ENCODE measurements at regions not wholly inside any gene's neighbourhood (a gene's known extent, or its start where the extent isn't known, plus 50 kb on each side); places are given as distances from the start of the nearest gene placed in this dataset.

- TF ChIP-seq, protein P1, sequence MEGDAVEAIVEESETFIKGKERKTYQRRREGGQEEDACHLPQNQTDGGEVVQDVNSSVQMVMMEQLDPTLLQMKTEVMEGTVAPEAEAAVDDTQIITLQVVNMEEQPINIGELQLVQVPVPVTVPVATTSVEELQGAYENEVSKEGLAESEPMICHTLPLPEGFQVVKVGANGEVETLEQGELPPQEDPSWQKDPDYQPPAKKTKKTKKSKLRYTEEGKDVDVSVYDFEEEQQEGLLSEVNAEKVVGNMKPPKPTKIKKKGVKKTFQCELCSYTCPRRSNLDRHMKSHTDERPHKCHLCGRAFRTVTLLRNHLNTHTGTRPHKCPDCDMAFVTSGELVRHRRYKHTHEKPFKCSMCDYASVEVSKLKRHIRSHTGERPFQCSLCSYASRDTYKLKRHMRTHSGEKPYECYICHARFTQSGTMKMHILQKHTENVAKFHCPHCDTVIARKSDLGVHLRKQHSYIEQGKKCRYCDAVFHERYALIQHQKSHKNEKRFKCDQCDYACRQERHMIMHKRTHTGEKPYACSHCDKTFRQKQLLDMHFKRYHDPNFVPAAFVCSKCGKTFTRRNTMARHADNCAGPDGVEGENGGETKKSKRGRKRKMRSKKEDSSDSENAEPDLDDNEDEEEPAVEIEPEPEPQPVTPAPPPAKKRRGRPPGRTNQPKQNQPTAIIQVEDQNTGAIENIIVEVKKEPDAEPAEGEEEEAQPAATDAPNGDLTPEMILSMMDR (IDR thresholded peaks at IDR 0.05; ENCODE audit: low read depth, low read length) = no peak
- Histone ChIP-seq H3K27me3 (no peaks in the 10 kb centered on the region), H3K9me3 (no peaks in the 10 kb centered on the region), H3K4me3 (ENCODE audit: low read depth, low read length) (no peak overlapping the region), H3K36me3 (no peaks in the 10 kb centered on the region), H3K4me1 (no peaks in the 10 kb centered on the region)
- DNase-seq = no peak
Measured at GRCh38 chr12:69073035-69073434, 140.1 kb upstream of the CPM start.

DNA sequence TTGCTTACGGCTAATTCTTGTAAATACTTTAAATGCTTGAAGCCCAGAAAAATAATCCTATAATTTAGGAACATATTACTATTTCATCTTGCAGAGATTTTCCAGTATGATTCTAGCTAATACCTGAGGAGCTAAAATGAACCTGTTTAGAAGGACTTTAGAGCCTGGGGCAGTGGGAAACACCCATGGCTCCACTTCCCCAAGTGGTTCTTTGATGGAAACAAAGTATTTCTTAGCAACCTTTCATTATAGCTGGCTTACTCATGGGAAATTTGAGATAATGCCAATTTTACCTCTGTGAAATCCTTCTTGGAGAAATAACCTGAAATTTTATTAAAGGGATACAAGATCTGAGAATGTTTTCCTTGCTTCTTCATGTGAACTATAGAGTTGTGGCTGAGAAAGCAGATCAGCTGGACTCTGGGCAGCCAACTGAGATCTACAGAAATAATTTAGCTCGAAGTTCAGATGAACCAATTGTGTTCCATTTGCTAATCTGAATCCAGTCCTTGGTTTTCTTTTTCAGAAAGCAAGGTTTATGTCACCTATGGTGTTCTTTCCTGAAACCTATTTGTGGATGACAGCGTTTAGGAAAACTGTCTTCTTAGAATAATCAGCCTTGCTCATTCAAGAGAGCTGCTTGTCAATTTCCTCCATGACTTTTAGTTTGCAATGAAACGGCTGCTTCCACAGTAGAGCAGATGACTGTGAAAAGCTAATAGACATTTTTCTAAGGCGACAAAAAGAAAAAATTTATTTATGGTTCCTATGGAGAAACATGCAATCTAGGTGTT is 141.8 kb upstream of the CPM start:
- TF ChIP-seq, protein P1 (IDR thresholded peaks at IDR 0.05; ENCODE audit: low read depth, low read length) = no peak
- Histone ChIP-seq H3K36me3 (no peaks in the 10 kb centered on the region), H3K4me1 (no peaks in the 10 kb centered on the region), H3K27me3 (no peaks in the 10 kb centered on the region), H3K4me3 (ENCODE audit: low read depth, low read length) (no peak overlapping the region), H3K9me3 (no peaks in the 10 kb centered on the region)
- DNase-seq = no peak

DNA sequence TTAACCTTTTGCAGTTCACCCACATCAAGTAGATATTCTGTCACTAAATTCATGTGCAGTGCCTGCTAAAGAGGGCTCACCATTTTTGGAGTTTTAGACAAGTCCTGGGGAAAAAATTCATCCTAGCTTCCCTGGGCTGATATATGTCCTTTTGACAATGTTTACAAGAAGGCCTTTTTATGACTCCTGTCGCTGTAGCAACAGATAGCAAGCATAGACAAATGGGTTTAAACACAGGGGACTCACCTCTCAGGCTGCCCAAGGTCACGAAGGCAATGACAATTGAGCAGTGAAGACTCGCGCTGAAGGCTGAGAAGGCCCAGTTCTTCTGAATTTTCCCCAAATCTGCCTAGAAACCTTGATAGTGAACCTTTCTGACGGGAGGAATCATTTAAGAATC is 150.7 kb upstream of the CPM start:
- Histone ChIP-seq H3K4me3 (ENCODE audit: low read depth, low read length) (no peak overlapping the region), H3K4me1 (no peaks in the 10 kb centered on the region), H3K27me3 (no peaks in the 10 kb centered on the region)

GRCh38 chr12:69084816-69085378 is 151.9 kb upstream of the CPM start:
- TF ChIP-seq, protein P1 (IDR thresholded peaks at IDR 0.05; ENCODE audit: low read depth, low read length) = no peak
- Histone ChIP-seq H3K4me1 (no peaks in the 10 kb centered on the region), H3K9me3 (no peaks in the 10 kb centered on the region), H3K36me3 (no peaks in the 10 kb centered on the region), H3K4me3 (ENCODE audit: low read depth, low read length) (no peak overlapping the region), H3K27me3 (no peaks in the 10 kb centered on the region)
- no peak for DNase-seq

More for the DNA sequence above, 150.7 kb upstream of the CPM start:
- DNase-seq = no peak
- no peaks in the 10 kb centered on the region for H3K36me3 ChIP-seq
- TF ChIP-seq, protein P1 (IDR thresholded peaks at IDR 0.05; ENCODE audit: low read depth, low read length) = no peak
- H3K9me3 ChIP-seq = no peaks in the 10 kb centered on the region

DNA sequence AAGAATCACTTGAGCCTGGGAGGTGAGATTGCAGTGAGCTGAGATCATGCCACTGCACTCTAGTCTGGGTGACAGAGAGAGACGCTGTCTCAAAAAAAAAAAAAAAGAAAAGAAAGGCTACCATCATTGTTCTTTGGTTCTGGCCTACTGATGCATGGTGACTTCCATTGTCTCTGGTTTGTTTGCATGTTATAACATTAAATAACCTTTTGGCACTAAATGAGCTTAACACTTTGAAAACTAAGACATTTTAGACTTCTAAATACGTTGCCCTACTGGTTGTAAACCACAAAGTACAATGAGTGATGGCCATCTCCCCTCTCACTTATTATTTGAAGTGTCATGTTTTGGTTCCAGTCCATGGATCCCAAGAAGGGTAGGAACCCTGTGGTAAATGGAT is 152.9 kb upstream of the CPM start:
- TF ChIP-seq, protein P1 (IDR thresholded peaks at IDR 0.05; ENCODE audit: low read depth, low read length) = no peak
- no peaks in the 10 kb centered on the region for H3K9me3 ChIP-seq
- H3K36me3 ChIP-seq = no peaks in the 10 kb centered on the region
- no peak for DNase-seq
- H3K27me3 ChIP-seq = peaks cover 4% of the 10 kb centered on the region; the same call in 1 of the 2 replicates
- no peak overlapping the region for H3K4me3 ChIP-seq (ENCODE audit: low read depth, low read length)
- H3K4me1 ChIP-seq = no peaks in the 10 kb centered on the region

DNA sequence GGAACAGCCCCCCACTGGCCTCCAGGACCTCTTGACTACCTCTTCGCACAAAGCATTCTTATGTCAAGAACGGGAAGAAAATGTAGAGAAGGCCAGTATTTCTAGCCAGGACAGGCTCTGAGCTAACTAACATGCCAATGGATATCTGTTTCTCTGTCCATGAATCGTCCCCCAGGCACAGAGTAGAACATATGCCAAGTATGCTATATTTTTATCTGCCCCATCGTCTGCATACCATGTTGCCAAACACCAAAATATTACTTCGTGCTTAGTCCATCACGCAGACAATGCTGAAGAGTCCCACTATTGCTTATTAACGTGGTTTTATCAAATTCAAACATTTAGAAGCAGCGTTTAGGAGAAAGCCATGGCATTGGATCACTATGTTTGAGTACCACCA is 151.4 kb upstream of the CPSF6 start:
- H3K4me1 ChIP-seq = no peaks in the 10 kb centered on the region
- no peaks in the 10 kb centered on the region for H3K36me3 ChIP-seq
- TF ChIP-seq, protein P1 (IDR thresholded peaks at IDR 0.05; ENCODE audit: low read depth, low read length) = no peak
- no peak for DNase-seq
- H3K4me3 ChIP-seq (ENCODE audit: low read depth, low read length) = no peak overlapping the region
- peaks cover 4% of the 10 kb centered on the region; the same call in 1 of the 2 replicates for H3K27me3 ChIP-seq
- H3K9me3 ChIP-seq = no peaks in the 10 kb centered on the region
